ENCODE measurements at regions not wholly inside any gene's neighbourhood (a gene's known extent, or its start where the extent isn't known, plus 50 kb on each side); places are given as distances from the start of the nearest gene placed in this dataset.

GRCh38 chr16:50996166-50996829 lies 154.8 kb downstream of the SALL1 start:
- DNase-seq (ENCODE audit: low read depth, low spot score): no peak

GRCh38 chr16:50994995-50995394 lies 156.1 kb downstream of the SALL1 start:
- DNase-seq (ENCODE audit: low read depth, low spot score): no peak

- no peak for DNase-seq (ENCODE audit: low read depth, low spot score)
Observed at GRCh38 chr16:50992350-50993032, 158.6 kb downstream of the SALL1 start.

GRCh38 chr16:50991436-50991835 lies 159.6 kb downstream of the SALL1 start:
- DNase-seq (ENCODE audit: low read depth, low spot score): no peak

- DNase-seq (ENCODE audit: low read depth, low spot score): no peak
Observed at GRCh38 chr16:50991006-50991405, 160.1 kb downstream of the SALL1 start.

- no peak for DNase-seq (ENCODE audit: low read depth, low spot score)
Observed at GRCh38 chr16:50989047-50989446, 162.0 kb downstream of the SALL1 start.

GRCh38 chr16:50988441-50988840 lies 162.6 kb downstream of the SALL1 start:
- DNase-seq (ENCODE audit: low read depth, low spot score): no peak

GRCh38 chr16:50986453-50986852 lies 164.6 kb downstream of the SALL1 start:
- DNase-seq (ENCODE audit: low read depth, low spot score): no peak

GRCh38 chr16:50985733-50986132 lies 165.3 kb downstream of the SALL1 start:
- no peak for DNase-seq (ENCODE audit: low read depth, low spot score)

- DNase-seq (ENCODE audit: low read depth, low spot score): no peak
Observed at GRCh38 chr16:50984688-50985087, 166.4 kb downstream of the SALL1 start.

- no peak for DNase-seq (ENCODE audit: low read depth, low spot score)
Observed at GRCh38 chr16:50982808-50983207, 168.3 kb downstream of the SALL1 start.

- no peak for DNase-seq (ENCODE audit: low read depth, low spot score)
Observed at GRCh38 chr16:50981951-50982350, 169.1 kb downstream of the SALL1 start.

GRCh38 chr16:50980666-50981065 lies 170.4 kb downstream of the SALL1 start:
- DNase-seq (ENCODE audit: low read depth, low spot score): no peak

- DNase-seq (ENCODE audit: low read depth, low spot score): no peak
Observed at GRCh38 chr16:50979806-50980620, 171.1 kb downstream of the SALL1 start.

- no peak for DNase-seq (ENCODE audit: low read depth, low spot score)
Observed at GRCh38 chr16:50977138-50977537, 173.9 kb downstream of the SALL1 start.

GRCh38 chr16:50974438-50975036 lies 176.5 kb downstream of the SALL1 start:
- no peak for DNase-seq (ENCODE audit: low read depth, low spot score)

- DNase-seq (ENCODE audit: low read depth, low spot score): no peak
Observed at GRCh38 chr16:50972876-50973275, 178.2 kb downstream of the SALL1 start.

GRCh38 chr16:50970281-50970680 lies 180.8 kb downstream of the SALL1 start:
- no peak for DNase-seq (ENCODE audit: low read depth, low spot score)

GRCh38 chr16:50967827-50968612 lies 183.1 kb downstream of the SALL1 start:
- no peak for DNase-seq (ENCODE audit: low read depth, low spot score)

GRCh38 chr16:50964491-50964890 lies 186.6 kb downstream of the SALL1 start:
- no peak for DNase-seq (ENCODE audit: low read depth, low spot score)

- DNase-seq (ENCODE audit: low read depth, low spot score): no peak
Observed at GRCh38 chr16:50961952-50962351, 189.1 kb downstream of the SALL1 start.
